Fibroblast of lung (primary cell): ENCODE measurements at regions not wholly inside any gene's neighbourhood (a gene's known extent, or its start where the extent isn't known, plus 50 kb on each side); places are given as distances from the start of the nearest gene placed in this dataset.
A peak's percentile ranks its signal among the peaks of the same experiment; 100 is the strongest.

ENCODE experiments used
- DNase-seq, 2 donors: peaks; one replicate each; pipeline versions ENCODE4 v3.0.0 to v3.0.0-alpha.2; 2010; ENCODE audit warnings: low read depth in 2 of 2
- H2AFZ ChIP-seq: 2 replicates; pipeline ENCODE4 v1.5.1; 2012; ENCODE audit warnings: low read length, control low read depth, inconsistent platforms
- H3K27ac ChIP-seq: 2 replicates; pipeline ENCODE4 v1.5.1; 2011; ENCODE audit warnings: low read length, control low read depth; ENCODE audit not compliant: insufficient read depth
- H3K27me3 ChIP-seq: 2 replicates; pipeline ENCODE4 v1.5.1; 2011; ENCODE audit warnings: mild to moderate bottlenecking, low read length; ENCODE audit not compliant: control insufficient read depth, insufficient read depth
- H3K36me3 ChIP-seq: 2 replicates; pipeline ENCODE4 v1.5.1; 2011; ENCODE audit warnings: low read length; ENCODE audit not compliant: control insufficient read depth, insufficient read depth
- H3K4me1 ChIP-seq: 2 replicates; pipeline ENCODE4 v1.5.1; 2011; ENCODE audit warnings: low read length; ENCODE audit not compliant: control insufficient read depth, insufficient read depth; ENCODE audit errors: extremely low read depth
- H3K4me2 ChIP-seq: 2 replicates; pipeline ENCODE4 v1.5.1; 2011; ENCODE audit warnings: low read length, control low read depth; ENCODE audit not compliant: insufficient read depth; ENCODE audit errors: extremely low read depth
- H3K4me3 ChIP-seq, 4 experiments: fragments of 200-600 bp in 1 of 4; sonication (generic) in 1 of 4; replicated peaks in 1 of 4; 2 replicates each; pipeline ENCODE4 v1.5.1; 2011 to 2016; ENCODE audit warnings: low read length in 4 of 4, low read depth in 3 of 4, mild to moderate bottlenecking in 3 of 4, control low read depth in 2 of 4, inconsistent platforms in 1 of 4, mixed read lengths in 1 of 4; ENCODE audit not compliant: insufficient read depth in 1 of 4; ENCODE audit errors: control extremely low read depth in 1 of 4
- H3K79me2 ChIP-seq: 2 replicates; pipeline ENCODE4 v1.5.1; 2012; ENCODE audit warnings: mild to moderate bottlenecking, low read length, inconsistent platforms; ENCODE audit not compliant: control insufficient read depth, insufficient read depth
- H3K9ac ChIP-seq: 2 replicates; pipeline ENCODE4 v1.5.1; 2011; ENCODE audit warnings: mild to moderate bottlenecking, low read length, control low read depth; ENCODE audit not compliant: insufficient read depth
- H3K9me3 ChIP-seq: 2 replicates; pipeline ENCODE4 v1.5.1; 2012; ENCODE audit warnings: low read depth, low read length; ENCODE audit not compliant: control insufficient read depth, insufficient read depth
- H4K20me1 ChIP-seq: 2 replicates; pipeline ENCODE4 v1.5.1; 2011; ENCODE audit warnings: low read length; ENCODE audit not compliant: control insufficient read depth, insufficient read depth; ENCODE audit errors: extremely low read depth
- CTCF ChIP-seq, 2 donors: IDR thresholded peaks in 1 of 2; conservative IDR thresholded peaks in 1 of 2; 1 replicate in 1 of 2; 2 replicates in 1 of 2; pipeline ENCODE4 v1.5.1; 2011 to 2012; ENCODE audit warnings: low read length in 2 of 2, control low read depth in 1 of 2, inconsistent platforms in 1 of 2, low read depth in 1 of 2, mild to moderate bottlenecking in 1 of 2
- EZH2 ChIP-seq: IDR thresholded peaks from 2 replicates; pipeline ENCODE4 v1.5.1; 2012; ENCODE audit warnings: low read length, control low read depth, mild to moderate bottlenecking; ENCODE audit errors: missing control alignments

GRCh38 chr6:164477101-164477500 lies 832.3 kb downstream of the C6orf118 start:
- H4K20me1 ChIP-seq = no peaks in the 10 kb centered on the region
- H3K9me3 ChIP-seq = no peaks in the 10 kb centered on the region
- no peaks in the 10 kb centered on the region for H3K27me3 ChIP-seq
- no peak overlapping the region for H3K4me3 ChIP-seq
- H3K9ac ChIP-seq = no peak overlapping the region
- no peak overlapping the region for H3K27ac ChIP-seq
- no peak overlapping the region for H2AFZ ChIP-seq
- H3K4me1 ChIP-seq = no peaks in the 10 kb centered on the region
- no peaks in the 10 kb centered on the region for H3K79me2 ChIP-seq
- peak in 1 of 2 donors; percentile 30 for DNase-seq
- H3K4me2 ChIP-seq = no peak overlapping the region
- H3K36me3 ChIP-seq = no peaks in the 10 kb centered on the region
- TF ChIP-seq EZH2 (no peak), CTCF (conservative IDR thresholded peaks at IDR 0.05 in 1 of 2, IDR thresholded peaks at IDR 0.05 in 1 of 2; ENCODE audit: low read depth in 1 of 2, low read length in 2 of 2) (no peak)

- Histone ChIP-seq H2AFZ (no peak overlapping the region), H3K4me1 (no peaks in the 10 kb centered on the region), H3K4me2 (no peak overlapping the region), H4K20me1 (no peaks in the 10 kb centered on the region), H3K9me3 (no peaks in the 10 kb centered on the region), H3K9ac (no peak overlapping the region), H3K27me3 (no peaks in the 10 kb centered on the region), H3K4me3 (no peak overlapping the region), H3K79me2 (no peaks in the 10 kb centered on the region), H3K27ac (no peak overlapping the region), H3K36me3 (no peaks in the 10 kb centered on the region)
- DNase-seq = no peak
- TF ChIP-seq CTCF (conservative IDR thresholded peaks at IDR 0.05 in 1 of 2, IDR thresholded peaks at IDR 0.05 in 1 of 2; ENCODE audit: low read depth in 1 of 2, low read length in 2 of 2) (no peak), EZH2 (no peak)
Observed at GRCh38 chr6:164469276-164469949, 840.0 kb downstream of the C6orf118 start.

- Histone ChIP-seq H2AFZ (no peak overlapping the region), H3K79me2 (no peaks in the 10 kb centered on the region), H3K4me2 (no peak overlapping the region), H3K4me1 (no peaks in the 10 kb centered on the region), H3K27ac (no peak overlapping the region), H3K27me3 (no peaks in the 10 kb centered on the region), H3K4me3 (no peak overlapping the region), H3K9ac (no peak overlapping the region), H3K36me3 (no peaks in the 10 kb centered on the region), H4K20me1 (no peaks in the 10 kb centered on the region), H3K9me3 (no peaks in the 10 kb centered on the region)
- no peak for DNase-seq
- TF ChIP-seq CTCF (conservative IDR thresholded peaks at IDR 0.05 in 1 of 2, IDR thresholded peaks at IDR 0.05 in 1 of 2; ENCODE audit: low read depth in 1 of 2, low read length in 2 of 2) = no peak
- TF ChIP-seq EZH2 = no peak
Observed at GRCh38 chr6:164455835-164456234, 853.6 kb downstream of the C6orf118 start.
